Right lobe of liver (tissue), 4 donors: ENCODE measurements at regions not wholly inside any gene's neighbourhood (a gene's known extent, or its start where the extent isn't known, plus 50 kb on each side); places are given as distances from the start of the nearest gene placed in this dataset.

ENCODE experiments used
- CTCF ChIP-seq, 4 donors: fragments of 200-600 bp in 3 of 4; fragments of 450-650 bp in 1 of 4; IDR thresholded peaks; one replicate each; pipeline versions ENCODE4 v1.5.1 to v1.8.0; 2016 to 2022; ENCODE audit warnings: antibody characterized with exemption in 4 of 4, mild to moderate bottlenecking in 2 of 4
- POLR2A ChIP-seq: fragments of 450-650 bp; IDR thresholded peaks from one replicate; pipeline ENCODE4 v1.6.1; 2017; ENCODE audit warnings: antibody characterized with exemption, mild to moderate bottlenecking
- donor health status: DM: no; HTN: no; CAD: no.
- donor health status: DM: no; HTN: no; CAD: no.
- donor health status: DM: no; HTN: yes; CAD: no.

DNA sequence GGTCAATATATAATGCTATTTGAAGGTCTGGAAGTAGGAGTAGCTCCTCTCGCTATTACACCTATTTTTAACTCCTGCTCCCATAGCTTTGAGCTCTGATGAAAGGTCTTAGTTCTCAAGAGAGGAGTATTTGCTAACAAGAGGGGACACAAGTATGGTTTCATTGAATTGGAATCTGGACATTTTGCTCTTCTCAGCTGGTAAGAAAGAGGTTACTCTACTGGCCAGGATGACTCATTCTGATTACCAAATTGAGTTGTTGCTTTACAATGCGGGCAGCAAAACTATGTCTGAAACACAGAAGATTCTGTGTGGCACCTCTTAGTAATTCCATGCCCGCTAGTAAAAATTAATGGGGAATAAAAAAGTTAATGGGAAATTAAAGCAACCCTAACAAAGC, 63.6 kb upstream of the EP300 start:
- TF ChIP-seq CTCF (IDR thresholded peaks at IDR 0.05) (no peak), POLR2A (no peak)
